Erythroblast (primary cell): ENCODE measurements at regions not wholly inside any gene's neighbourhood (a gene's known extent, or its start where the extent isn't known, plus 50 kb on each side); places are given as distances from the start of the nearest gene placed in this dataset.

Experiments used
- DNase-seq, 2 experiments: peaks; one replicate each; lab custom pipeline; 2025; lab: John Stamatoyannopoulos, UW
- GATA1 ChIP-seq: IDR thresholded peaks from 2 replicates; pipeline ENCODE4 v1.6.1; 2011; ENCODE audit warnings: low read depth, mild to moderate bottlenecking, control low read depth, low read length, moderate library complexity
- POLR2A ChIP-seq: IDR thresholded peaks from 2 replicates; pipeline ENCODE4 v1.6.1; 2011; ENCODE audit warnings: mild to moderate bottlenecking, low read length

- no peak for TF ChIP-seq GATA1
- no peak for TF ChIP-seq POLR2A
- DNase-seq, result no peak
These were observed 284.7 kb upstream of the AKR1E2 start for GRCh38 chr10:4541292-4541691.

GRCh38 chr10:4538016-4538415, 288.0 kb upstream of the AKR1E2 start:
- no peak for DNase-seq
- no peak for TF ChIP-seq POLR2A
- TF ChIP-seq GATA1, result no peak

GRCh38 chr10:4535521-4535920, 290.5 kb upstream of the AKR1E2 start:
- TF ChIP-seq POLR2A (no peak), GATA1 (no peak)
- no peak for DNase-seq

GRCh38 chr10:4533621-4534020, 292.4 kb upstream of the AKR1E2 start:
- no peak for TF ChIP-seq GATA1
- DNase-seq, result no peak

GRCh38 chr10:4532976-4533375, 293.0 kb upstream of the AKR1E2 start:
- DNase-seq, result no peak
- TF ChIP-seq POLR2A (no peak), GATA1 (no peak)

GRCh38 chr10:4532467-4532866, 293.5 kb upstream of the AKR1E2 start:
- no peak for DNase-seq
- TF ChIP-seq GATA1 (no peak), POLR2A (no peak)

GRCh38 chr10:4532011-4532410, 294.0 kb upstream of the AKR1E2 start:
- TF ChIP-seq POLR2A (no peak), GATA1 (no peak)

GRCh38 chr10:4529266-4529665, 296.7 kb upstream of the AKR1E2 start:
- no peak for DNase-seq
- TF ChIP-seq GATA1 (no peak), POLR2A (no peak)

More at GRCh38 chr10:4532011-4532410, 294.0 kb upstream of the AKR1E2 start:
- DNase-seq, result no peak

- TF ChIP-seq POLR2A (no peak), GATA1 (no peak)
- DNase-seq, result no peak
These were observed 298.6 kb upstream of the AKR1E2 start for GRCh38 chr10:4527281-4527970.

- no peak for DNase-seq
- TF ChIP-seq POLR2A (no peak), GATA1 (no peak)
These were observed 299.7 kb upstream of the AKR1E2 start for GRCh38 chr10:4526311-4526731.

GRCh38 chr10:4525103-4525502, 300.9 kb upstream of the AKR1E2 start:
- TF ChIP-seq POLR2A (no peak), GATA1 (no peak)
- no peak for DNase-seq

GRCh38 chr10:4522296-4523000, 303.6 kb upstream of the AKR1E2 start:
- no peak for DNase-seq
- no peak for TF ChIP-seq GATA1
- TF ChIP-seq POLR2A, result no peak

- DNase-seq, result no peak
These were observed 306.2 kb upstream of the AKR1E2 start for GRCh38 chr10:4519658-4520402.

GRCh38 chr10:4517746-4518145, 308.3 kb upstream of the AKR1E2 start:
- TF ChIP-seq POLR2A (no peak), GATA1 (no peak)
- no peak for DNase-seq

More at GRCh38 chr10:4519658-4520402, 306.2 kb upstream of the AKR1E2 start:
- no peak for TF ChIP-seq GATA1
- TF ChIP-seq POLR2A, result no peak

GRCh38 chr10:4515721-4516120, 310.3 kb upstream of the AKR1E2 start:
- no peak for TF ChIP-seq GATA1
- TF ChIP-seq POLR2A, result no peak
- DNase-seq, result no peak
